K562 (cell line): ENCODE measurements at regions not wholly inside any gene's neighbourhood (a gene's known extent, or its start where the extent isn't known, plus 50 kb on each side); places are given as distances from the start of the nearest gene placed in this dataset.

Source experiments
- ATAC-seq: fragments of 200-7000 bp; cut with Tn5 transposase; 3 replicates; pipeline ENCODE4 v1.9.1; 2020; ENCODE audit warnings: moderate library complexity
- BruUV-seq: library from RNA; stranded (reverse); fragments of 400-500 nt; replicated peaks from 2 replicates; lab custom pipeline; 2021; lab: Mats Ljungman, UMichigan
- CTCF ChIA-PET: fragments of 300-600 bp; formaldehyde crosslinking; extraction: SDS; loops from one replicate; lab custom pipeline; 2021; ENCODE audit warnings: low intra/inter-chr PET ratio; lab: Yijun Ruan, JAX
- POLR2A ChIA-PET: fragments of 300-600, 350-650 bp; sonication (Branson Sonifier 250); formaldehyde crosslinking; extraction: SDS; loops from one replicate; lab custom pipeline; 2021; ENCODE audit warnings: antibody characterized with exemption, inconsistent platforms; lab: Yijun Ruan, JAX
- DNase-seq, 4 experiments: peaks; one replicate each; pipeline versions ENCODE4 v3.0.0 to v3.0.0-alpha.2; 2011 to 2018; ENCODE audit warnings: low spot score in 3 of 4, mixed read lengths in 3 of 4; ENCODE audit errors: extremely low read depth in 1 of 4
- FAIRE-seq: peaks from 2 replicates; lab custom pipeline; 2011; peaks lifted over from hg19 to GRCh38; lab: Jason Lieb, UNC
- H2AFZ ChIP-seq: 2 replicates; pipeline ENCODE4 v1.6.0; 2011; ENCODE audit warnings: low read depth, low read length, control low read depth, inconsistent platforms
- H3K27ac ChIP-seq: fragments of 200-600 bp; 3 replicates; pipeline ENCODE4 v1.8.0; 2011; ENCODE audit warnings: low read depth, mild to moderate bottlenecking, control low read depth, inconsistent platforms, low read length, moderate library complexity, mixed read lengths; ENCODE audit errors: extremely low read depth
- H3K27me3 ChIP-seq, 2 experiments: fragments of 300-600 bp in 1 of 2; 2 replicates in 1 of 2; 3 replicates in 1 of 2; pipeline versions ENCODE4 v1.6.0 to v1.8.0; 2011; ENCODE audit warnings: inconsistent platforms in 2 of 2, low read length in 2 of 2, mild to moderate bottlenecking in 1 of 2, mixed read lengths in 1 of 2, moderate library complexity in 1 of 2; ENCODE audit not compliant: control insufficient read depth in 2 of 2, insufficient read depth in 2 of 2
- H3K36me3 ChIP-seq: fragments of 300-600 bp; 3 replicates; pipeline ENCODE4 v1.8.0; 2011; ENCODE audit warnings: mild to moderate bottlenecking, low read length, inconsistent platforms; ENCODE audit not compliant: control insufficient read depth, insufficient read depth
- H3K4me1 ChIP-seq, 2 experiments: fragments of 200-600 bp in 1 of 2; replicated peaks in 1 of 2; 2 replicates in 1 of 2; 3 replicates in 1 of 2; pipeline versions ENCODE4 v1.5.1 to v1.8.0; 2011; ENCODE audit warnings: inconsistent platforms in 2 of 2, low read length in 2 of 2, mild to moderate bottlenecking in 1 of 2, mixed read lengths in 1 of 2, moderate library complexity in 1 of 2; ENCODE audit not compliant: control insufficient read depth in 2 of 2, insufficient read depth in 2 of 2
- H3K4me2 ChIP-seq: 2 replicates; pipeline ENCODE4 v1.6.1; 2011; ENCODE audit warnings: low read length, control low read depth, inconsistent platforms, mixed read lengths; ENCODE audit not compliant: insufficient read depth
- H3K4me3 ChIP-seq: fragments of 200-600 bp; sonication (generic), shearing (Covaris generic); 2 replicates; pipeline ENCODE4 v1.5.1; 2016; ENCODE audit warnings: control low read depth, inconsistent platforms
- H3K79me2 ChIP-seq: fragments of 200-600 bp; 3 replicates; pipeline ENCODE4 v1.8.0; 2011; ENCODE audit warnings: low read length, inconsistent platforms; ENCODE audit not compliant: control insufficient read depth, insufficient read depth
- H3K9ac ChIP-seq, 2 experiments: 2 replicates each; pipeline versions ENCODE4 v1.6.0 to v1.6.1; 2011; ENCODE audit warnings: low read depth in 2 of 2, low read length in 2 of 2, control low read depth in 1 of 2, inconsistent platforms in 1 of 2, mild to moderate bottlenecking in 1 of 2, mixed read lengths in 1 of 2; ENCODE audit not compliant: insufficient read depth in 1 of 2
- H3K9me1 ChIP-seq: one replicate; pipeline ENCODE4 v1.6.0; 2011; ENCODE audit warnings: inconsistent platforms, mild to moderate bottlenecking, low read length, moderate library complexity; ENCODE audit not compliant: control insufficient read depth, insufficient read depth
- H3K9me3 ChIP-seq: replicated peaks from 2 replicates; pipeline ENCODE4 v1.5.1; 2011; ENCODE audit warnings: low read depth, low read length, inconsistent platforms; ENCODE audit not compliant: control insufficient read depth, insufficient read depth
- H4K20me1 ChIP-seq: replicated peaks from 2 replicates; pipeline ENCODE4 v1.6.1; 2011; ENCODE audit warnings: low read length, inconsistent platforms, mixed read lengths; ENCODE audit not compliant: control insufficient read depth, insufficient read depth
- ASH1L ChIP-seq: fragments of 450-650 bp; IDR thresholded peaks from 2 replicates; pipeline ENCODE4 v1.6.1; 2018; ENCODE audit warnings: borderline replicate concordance, mild to moderate bottlenecking, low read depth; ENCODE audit not compliant: partially characterized antibody
- ELF1 ChIP-seq: fragments of 200-800 bp; sonication (Bioruptor generic); IDR thresholded peaks from 2 replicates; pipeline ENCODE4 v1.6.1; 2016; ENCODE audit warnings: missing genetic modification characterization, missing compliant biosample characterization
- FOS ChIP-seq: IDR thresholded peaks from 3 replicates; pipeline ENCODE4 v1.6.1; 2011; ENCODE audit not compliant: insufficient read length; ENCODE audit errors: extremely low read depth
- GATAD2A ChIP-seq: fragments of 450-650 bp; IDR thresholded peaks from 2 replicates; pipeline ENCODE4 v1.6.1; 2017
- MAZ ChIP-seq, 2 experiments: fragments of 450-650 bp in 1 of 2; sonication (generic) in 1 of 2; formaldehyde crosslinking; IDR thresholded peaks in 1 of 2; conservative IDR thresholded peaks in 1 of 2; 2 replicates each; pipeline versions ENCODE4 v1.4.0 to v1.5.0; 2020; ENCODE audit warnings: mild to moderate bottlenecking in 1 of 2, missing genetic modification reagents in 1 of 2
- MEF2D ChIP-seq: conservative IDR thresholded peaks from 2 replicates; pipeline ENCODE4 v1.6.1; 2016; ENCODE audit warnings: low read depth, missing genetic modification characterization, missing compliant biosample characterization
- PHF8 ChIP-seq: fragments of 200-600 bp; sonication (generic); IDR thresholded peaks from 2 replicates; pipeline ENCODE4 v1.6.1; 2012; ENCODE audit warnings: mixed run types, mild to moderate bottlenecking, inconsistent platforms, low read length, moderate library complexity, borderline replicate concordance
- POLR2AphosphoS2 ChIP-seq: IDR thresholded peaks from 2 replicates; pipeline ENCODE4 v1.6.1; 2012; ENCODE audit warnings: low read length, improper control_type of control experiment
- POLR3A ChIP-seq: IDR thresholded peaks from 2 replicates; pipeline ENCODE4 v1.6.1; 2011; ENCODE audit warnings: borderline replicate concordance, mild to moderate bottlenecking, moderate library complexity; ENCODE audit not compliant: insufficient read length, insufficient read depth; ENCODE audit errors: extremely low read depth
- RFX1 ChIP-seq: fragments of 450-650 bp; IDR thresholded peaks from 2 replicates; pipeline ENCODE4 v1.6.1; 2016; ENCODE audit warnings: mild to moderate bottlenecking, moderate library complexity
- SRSF3 ChIP-seq: fragments of 200-400 bp; formaldehyde crosslinking; IDR thresholded peaks from 2 replicates; pipeline ENCODE4 v1.6.1; 2016; ENCODE audit warnings: mild to moderate bottlenecking, low read length, moderate library complexity; ENCODE audit not compliant: insufficient read depth
- TEAD2 ChIP-seq: fragments of 450-650 bp; IDR thresholded peaks from 2 replicates; pipeline ENCODE4 v1.6.1; 2016; ENCODE audit warnings: missing genetic modification characterization, control low read depth, missing compliant biosample characterization
- WHSC1 ChIP-seq: IDR thresholded peaks from one replicate; pipeline ENCODE4 v1.6.1; 2012; ENCODE audit warnings: low read length, control low read depth, inconsistent platforms
- ZBTB33 ChIP-seq: sonication (generic); formaldehyde crosslinking; IDR thresholded peaks from 2 replicates; pipeline ENCODE4 v1.8.1; 2023; ENCODE audit warnings: mild to moderate bottlenecking, missing genetic modification reagents
- ZKSCAN8 ChIP-seq: fragments of 200-800 bp; sonication (Bioruptor generic); IDR thresholded peaks from 2 replicates; pipeline ENCODE4 v1.6.1; 2016; ENCODE audit warnings: missing genetic modification characterization, missing compliant biosample characterization
- ZNF143 ChIP-seq: sonication (generic); formaldehyde crosslinking; IDR thresholded peaks from 2 replicates; pipeline ENCODE4 v1.9.0; 2022; ENCODE audit warnings: mild to moderate bottlenecking, missing genetic modification reagents
- ZNF212 ChIP-seq: fragments of 450-650 bp; formaldehyde crosslinking; IDR thresholded peaks from 2 replicates; pipeline ENCODE4 v1.4.0; 2020; ENCODE audit warnings: mild to moderate bottlenecking
- ZNF699 ChIP-seq: fragments of 250-450 bp; sonication (Bioruptor Pico); IDR thresholded peaks from 2 replicates; pipeline ENCODE4 v1.8.0; 2021; ENCODE audit warnings: mild to moderate bottlenecking, moderate library complexity; ENCODE audit not compliant: insufficient replicate concordance
- ZNF740 ChIP-seq, 3 experiments: fragments of 200-800 bp in 1 of 3; sonication (Bioruptor generic) in 1 of 3; sonication (generic) in 1 of 3; formaldehyde crosslinking in 1 of 3; IDR thresholded peaks; 2 replicates each; pipeline versions ENCODE4 v1.6.1 to v1.8.0; 2016 to 2022; ENCODE audit warnings: mild to moderate bottlenecking in 2 of 3, missing compliant biosample characterization in 2 of 3, missing genetic modification characterization in 2 of 3, missing genetic modification reagents in 1 of 3
- WGBS: fragments of 100-300 bp; shearing (Covaris generic); methylation state at CpG from one replicate; pipeline ENCODE4 v1.1.6; 2016; ENCODE audit warnings: low coverage, mixed read lengths; ENCODE audit not compliant: insufficient coverage; ENCODE audit errors: missing lambda C conversion rate; 5-methylcytosine and 5-hydroxymethylcytosine counted together
- in situ Hi-C: fragments of 300-500 bp; cut with MboI; formaldehyde crosslinking; loops from 4 replicates; pipeline ENCODE4 v1.15.0; 2018; ENCODE audit warnings: inconsistent platforms, mixed read lengths
- intact Hi-C: fragments of 100-400 bp; cut with micrococcal nuclease; formaldehyde crosslinking; loops from 2 replicates; pipeline ENCODE4 v1.14.2; 2022

GRCh38 chr15:72840114-72840513, 56.6 kb upstream of the ADPGK start (continued):
- no peak for TF ChIP-seq ZNF212 (CRISPR knock-in tag)
- TF ChIP-seq SRSF3 = no peak
- TF ChIP-seq RFX1 = no peak
- TF ChIP-seq PHF8 = no peak

GRCh38 chr15:72838311-72838731, 54.8 kb upstream of the ADPGK start:
- ChIA-PET POLR2A (no interaction called here), CTCF (interaction anchor here (0.5 kb wide), 1 partner anchor 129 kb away, joined by 3 read pairs; no protein-coding TSS in a partner anchor)
- H3K27me3 ChIP-seq = peaks cover 0 to 5% of the 10 kb centered on the region in 2 experiments; a peak in 2 of 5 replicates
- BruUV-seq = no TSS peak
- no peaks in the 10 kb centered on the region for H3K79me2 ChIP-seq
- in situ Hi-C loops (no loop called here), intact Hi-C loops (no loop called here)
- no peaks in the 10 kb centered on the region for H3K9me3 ChIP-seq
- H2AFZ ChIP-seq = no peak overlapping the region
- no peaks in the 10 kb centered on the region for H3K36me3 ChIP-seq
- WGBS = 0% methylated on average over 5 of the region's 5 CpGs
- no peak overlapping the region for H3K4me3 ChIP-seq
- no peaks in the 10 kb centered on the region for H3K9me1 ChIP-seq
- no peak overlapping the region for H3K4me2 ChIP-seq
- no peak overlapping the region for H3K27ac ChIP-seq
- H4K20me1 ChIP-seq = no peaks in the 10 kb centered on the region
- no peaks in the 10 kb centered on the region for H3K4me1 ChIP-seq
- DNase-seq (no peak), FAIRE-seq (no peak), ATAC-seq (no peak)
- no peak overlapping the region for H3K9ac ChIP-seq
- TF ChIP-seq ZBTB33 (CRISPR knock-in tag) (no peak), ZKSCAN8 (CRISPR knock-in tag) (no peak), WHSC1 (no peak), GATAD2A (no peak), POLR3A (no peak), MEF2D (tag) (no peak), MAZ (CRISPR knock-in tag; conservative IDR thresholded peaks at IDR 0.05 in 1 of 2, IDR thresholded peaks at IDR 0.05 in 1 of 2) (no peak), ASH1L (no peak), ZNF740 (CRISPR knock-in tag; IDR thresholded peaks at IDR 0.05) (no peak), ZNF740 (tag; IDR thresholded peaks at IDR 0.05) (no peak), FOS (no peak), ZNF699 (CRISPR knock-in tag) (no peak), ZNF143 (CRISPR knock-in tag) (no peak), POLR2AphosphoS2 (no peak), TEAD2 (tag) (no peak), ELF1 (tag) (no peak)
